IMR-90 (cell line): ENCODE measurements at regions not wholly inside any gene's neighbourhood (a gene's known extent, or its start where the extent isn't known, plus 50 kb on each side); places are given as distances from the start of the nearest gene placed in this dataset.

Experiments
- ATAC-seq: fragments of 200-7000 bp; cut with Tn5 transposase; 2 replicates; pipeline ENCODE4 v1.9.1; 2020; ENCODE audit warnings: low read depth, mild to moderate bottlenecking, moderate library complexity
- BruUV-seq: library from RNA; stranded (reverse); fragments of 400-500 nt; replicated peaks from 2 replicates; lab custom pipeline; 2021; lab: Mats Ljungman, UMichigan
- CTCF ChIA-PET: fragments of 300-600 bp; formaldehyde crosslinking; extraction: SDS; loops from one replicate; lab custom pipeline; 2021; ENCODE audit warnings: antibody characterized with exemption; lab: Yijun Ruan, JAX
- POLR2A ChIA-PET: fragments of 300-600 bp; sonication (Branson Sonifier 250); formaldehyde crosslinking; loops from one replicate; lab custom pipeline; 2022; ENCODE audit warnings: antibody characterized with exemption; ENCODE audit not compliant: unreplicated experiment; lab: Charles Lee
- DNase-seq: peaks from one replicate; pipeline ENCODE4 v3.0.0; 2013
- H2AFZ ChIP-seq: replicated peaks from 2 replicates; pipeline ENCODE3; 2013; ENCODE audit warnings: low read length, mild to moderate bottlenecking; ENCODE audit not compliant: poor library complexity
- H2AK5ac ChIP-seq: 2 replicates; pipeline ENCODE4 v1.6.1; 2013; ENCODE audit warnings: low read depth, low read length, inconsistent platforms
- H2AK9ac ChIP-seq: replicated peaks from 2 replicates; pipeline ENCODE3; 2013; ENCODE audit warnings: mild to moderate bottlenecking, low read depth, low read length, moderate library complexity; ENCODE audit not compliant: poor library complexity
- H2BK120ac ChIP-seq: 2 replicates; pipeline ENCODE4 v1.6.1; 2013; ENCODE audit warnings: low read depth, low read length, inconsistent platforms
- H2BK15ac ChIP-seq: 3 replicates; pipeline ENCODE4 v1.6.1; 2013; ENCODE audit warnings: low read depth, low read length, inconsistent platforms
- H2BK20ac ChIP-seq: 2 replicates; pipeline ENCODE4 v1.6.1; 2013; ENCODE audit warnings: low read depth, mild to moderate bottlenecking, inconsistent platforms, low read length, moderate library complexity
- H2BK5ac ChIP-seq: 2 replicates; pipeline ENCODE4 v1.6.1; 2013; ENCODE audit warnings: mild to moderate bottlenecking, low read depth, low read length, inconsistent platforms; ENCODE audit not compliant: poor library complexity, severe bottlenecking
- H3K14ac ChIP-seq: replicated peaks from 2 replicates; pipeline ENCODE4 v1.6.1; 2013; ENCODE audit warnings: low read depth, low read length, inconsistent platforms
- H3K18ac ChIP-seq: 2 replicates; pipeline ENCODE4 v1.6.1; 2013; ENCODE audit warnings: low read depth, low read length, control low read depth
- H3K23ac ChIP-seq: 2 replicates; pipeline ENCODE4 v1.6.1; 2013; ENCODE audit warnings: low read depth, low read length, inconsistent platforms
- H3K27ac ChIP-seq: 2 replicates; pipeline ENCODE4 v1.5.1; 2013; ENCODE audit warnings: mild to moderate bottlenecking, control low read depth, low read length; ENCODE audit not compliant: insufficient read depth
- H3K27me3 ChIP-seq: 2 replicates; pipeline ENCODE4 v1.6.1; 2013; ENCODE audit warnings: low read length; ENCODE audit not compliant: control insufficient read depth, insufficient read depth
- H3K36me3 ChIP-seq: 2 replicates; pipeline ENCODE4 v1.6.1; 2013; ENCODE audit warnings: low read length, mixed read lengths; ENCODE audit not compliant: control insufficient read depth, insufficient read depth
- H3K4ac ChIP-seq: 2 replicates; pipeline ENCODE4 v1.6.1; 2013; ENCODE audit warnings: low read depth, low read length, inconsistent platforms
- H3K4me1 ChIP-seq: 2 replicates; pipeline ENCODE4 v1.6.1; 2013; ENCODE audit warnings: low read length, mixed read lengths; ENCODE audit not compliant: control insufficient read depth, insufficient read depth
- H3K4me2 ChIP-seq: 2 replicates; pipeline ENCODE4 v1.6.1; 2013; ENCODE audit warnings: low read depth, mild to moderate bottlenecking, control low read depth, low read length, moderate library complexity
- H3K4me3 ChIP-seq: 2 replicates; pipeline ENCODE4 v1.5.1; 2013; ENCODE audit warnings: low read depth, mild to moderate bottlenecking, control low read depth, low read length, moderate library complexity; ENCODE audit not compliant: insufficient read depth
- H3K56ac ChIP-seq: 2 replicates; pipeline ENCODE4 v1.6.1; 2013; ENCODE audit warnings: low read length, inconsistent platforms; ENCODE audit not compliant: insufficient read depth; ENCODE audit errors: extremely low read depth
- H3K79me1 ChIP-seq, 2 experiments: 2 replicates each; pipeline ENCODE4 v1.6.1; 2013; ENCODE audit warnings: low read length in 2 of 2, inconsistent platforms in 1 of 2, low read depth in 1 of 2
- H3K9ac ChIP-seq: 2 replicates; pipeline ENCODE4 v1.6.1; 2013; ENCODE audit warnings: low read depth, low read length, control low read depth
- H3K9me1 ChIP-seq: 2 replicates; pipeline ENCODE4 v1.6.1; 2013; ENCODE audit warnings: low read length, inconsistent platforms; ENCODE audit not compliant: insufficient read depth
- H3K9me3 ChIP-seq: 2 replicates; pipeline ENCODE4 v1.6.1; 2013; ENCODE audit warnings: low read length; ENCODE audit not compliant: control insufficient read depth, insufficient read depth
- H4K20me1 ChIP-seq: 2 replicates; pipeline ENCODE4 v1.6.1; 2013; ENCODE audit warnings: low read length, inconsistent platforms; ENCODE audit not compliant: insufficient read depth
- H4K5ac ChIP-seq: 2 replicates; pipeline ENCODE4 v1.6.1; 2013; ENCODE audit warnings: mild to moderate bottlenecking, low read depth, low read length, control low read depth
- H4K8ac ChIP-seq, 2 experiments: 2 replicates each; pipeline ENCODE4 v1.6.1; 2013; ENCODE audit warnings: low read depth in 2 of 2, low read length in 2 of 2, control low read depth in 1 of 2, inconsistent platforms in 1 of 2
- H4K91ac ChIP-seq: 2 replicates; pipeline ENCODE4 v1.6.1; 2013; ENCODE audit warnings: low read depth, low read length, inconsistent platforms; ENCODE audit not compliant: insufficient read depth
- BHLHE40 ChIP-seq: fragments of 150-350 bp; IDR thresholded peaks from 2 replicates; pipeline ENCODE4 v1.6.1; 2016; ENCODE audit warnings: mild to moderate bottlenecking, low read depth, low read length
- CEBPB ChIP-seq: IDR thresholded peaks from 2 replicates; pipeline ENCODE4 v1.6.1; 2012; ENCODE audit warnings: low read depth, low read length, improper control_type of control experiment
- CHD1 ChIP-seq: IDR thresholded peaks from 2 replicates; pipeline ENCODE4 v1.6.1; 2012; ENCODE audit warnings: low read depth, low read length, improper control_type of control experiment
- CTCF ChIP-seq: conservative IDR thresholded peaks from 2 replicates; pipeline ENCODE4 v1.5.1; 2012; ENCODE audit warnings: mild to moderate bottlenecking, low read depth, low read length, improper control_type of control experiment
- ELK1 ChIP-seq: fragments of 150-350 bp; IDR thresholded peaks from 2 replicates; pipeline ENCODE4 v1.6.1; 2016; ENCODE audit warnings: low read depth, mild to moderate bottlenecking, low read length, moderate library complexity, borderline replicate concordance
- FOS ChIP-seq: fragments of 150-350 bp; IDR thresholded peaks from 2 replicates; pipeline ENCODE4 v1.6.1; 2016; ENCODE audit warnings: low read depth, low read length
- MAFK ChIP-seq: IDR thresholded peaks from 2 replicates; pipeline ENCODE4 v1.6.1; 2012; ENCODE audit warnings: low read depth, low read length, improper control_type of control experiment
- MAZ ChIP-seq: IDR thresholded peaks from 2 replicates; pipeline ENCODE4 v1.6.1; 2012; ENCODE audit warnings: low read depth, mild to moderate bottlenecking, low read length, improper control_type of control experiment, moderate library complexity, borderline replicate concordance
- MXI1 ChIP-seq: IDR thresholded peaks from 2 replicates; pipeline ENCODE4 v1.6.1; 2012; ENCODE audit warnings: low read depth, mild to moderate bottlenecking, low read length, moderate library complexity, borderline replicate concordance
- NFE2L2 ChIP-seq: fragments of 150-350 bp; IDR thresholded peaks from 2 replicates; pipeline ENCODE4 v1.6.1; 2016; ENCODE audit warnings: low read depth, mild to moderate bottlenecking, low read length
- POLR2A ChIP-seq: IDR thresholded peaks from 2 replicates; pipeline ENCODE4 v1.6.1; 2012; ENCODE audit warnings: mild to moderate bottlenecking, low read depth, low read length
- RCOR1 ChIP-seq: IDR thresholded peaks from 2 replicates; pipeline ENCODE4 v1.6.1; 2012; ENCODE audit warnings: mild to moderate bottlenecking, low read length, improper control_type of control experiment; ENCODE audit not compliant: insufficient replicate concordance
- RFX5 ChIP-seq: IDR thresholded peaks from 2 replicates; pipeline ENCODE4 v1.8.0; 2012; ENCODE audit warnings: low read depth, mild to moderate bottlenecking, low read length, moderate library complexity
- SMC3 ChIP-seq: fragments of 150-350 bp; IDR thresholded peaks from 2 replicates; pipeline ENCODE4 v1.6.1; 2016; ENCODE audit warnings: low read depth, mild to moderate bottlenecking, antibody characterized with exemption, low read length, moderate library complexity
- WGBS, 2 experiments: methylation state at CpG; one replicate each; pipeline versions ENCODE4 v1.1.5 to v1.1.7; 2013; ENCODE audit warnings: missing lambda C conversion rate in 2 of 2; ENCODE audit not compliant: insufficient read length in 1 of 2; ENCODE audit errors: extremely low coverage in 2 of 2; 5-methylcytosine and 5-hydroxymethylcytosine counted together
- dilution Hi-C: fragments of 300-500 bp; cut with HindIII; formaldehyde crosslinking; loops from one replicate; pipeline ENCODE4 v1.14.3; 2018; ENCODE audit warnings: low sequenced_read_pairs; ENCODE audit not compliant: unreplicated experiment
- in situ Hi-C: fragments of 300-500 bp; cut with MboI; formaldehyde crosslinking; loops from 3 replicates; pipeline ENCODE4 v1.14.3; 2019; ENCODE audit warnings: low sequenced_read_pairs, inconsistent platforms, mixed read lengths
- intact Hi-C: fragments of 100-400 bp; cut with micrococcal nuclease; formaldehyde crosslinking; loops from 2 replicates; pipeline ENCODE4 v1.10.0; 2022
- TF ChIP-seq, protein P1 (sequence below): fragments of 150-350 bp; IDR thresholded peaks from 2 replicates; pipeline ENCODE4 v1.6.1; 2017; ENCODE audit warnings: mild to moderate bottlenecking, antibody characterized with exemption, low read length, low read depth

DNA sequence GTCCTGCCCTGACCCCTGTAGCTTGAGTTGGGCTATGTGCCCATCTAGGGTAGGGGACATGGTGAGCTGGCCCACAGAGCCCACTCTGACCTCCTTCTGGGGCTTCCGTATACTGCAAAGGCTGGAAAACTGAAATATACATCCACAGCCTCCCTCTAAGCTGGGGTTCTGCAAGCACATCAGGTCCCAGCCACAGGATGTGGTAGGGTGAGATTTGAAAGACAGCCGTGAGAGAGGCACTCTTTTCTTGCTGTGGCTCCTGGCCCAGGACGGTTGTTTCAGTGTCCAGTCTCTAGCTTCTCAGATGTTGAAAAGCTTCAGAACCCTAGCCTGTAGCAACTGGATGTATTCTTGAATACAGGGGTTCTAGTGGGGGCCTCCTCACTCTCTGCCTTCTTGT, 60.1 kb upstream of the ADRB1 start:
- Histone ChIP-seq H3K36me3 (no peaks in the 10 kb centered on the region), H2BK5ac (no peak overlapping the region), H2AFZ (no peak overlapping the region), H4K20me1 (no peaks in the 10 kb centered on the region), H3K4me3 (no peak overlapping the region), H4K8ac (no peak overlapping the region), H2BK120ac (no peak overlapping the region), H2BK20ac (no peak overlapping the region), H3K27ac (no peak overlapping the region), H3K18ac (no peak overlapping the region), H3K27me3 (peaks cover 8% of the 10 kb centered on the region), H3K4me1 (no peaks in the 10 kb centered on the region), H2BK15ac (no peak overlapping the region), H2AK5ac (no peak overlapping the region), H3K4me2 (no peak overlapping the region), H3K23ac (no peak overlapping the region), H3K9me1 (no peaks in the 10 kb centered on the region), H3K56ac (no peak overlapping the region), H2AK9ac (no peak overlapping the region), H3K79me1 (no peaks in the 10 kb centered on the region), H3K9me3 (no peaks in the 10 kb centered on the region), H3K14ac (no peak overlapping the region), H4K91ac (no peak overlapping the region), H3K4ac (no peak overlapping the region), H4K5ac (no peak overlapping the region), H3K9ac (no peak overlapping the region)
- DNase-seq (no peak), ATAC-seq (no peak)
- in situ Hi-C loops = no loop called here
- WGBS, 2 experiments = no CpG with 5 or more reads among the region's 3 CpGs
- no TSS peak for BruUV-seq
- POLR2A ChIA-PET = no interaction called here
- intact Hi-C loops = no loop called here
- CTCF ChIA-PET = no interaction called here
- no peak for TF ChIP-seq MXI1
- no peak for TF ChIP-seq MAFK
- no peak for TF ChIP-seq SMC3
- TF ChIP-seq BHLHE40 = no peak
- TF ChIP-seq RCOR1 = no peak
- no peak for TF ChIP-seq ELK1
- no peak for TF ChIP-seq MAZ
- no peak for TF ChIP-seq CTCF
- TF ChIP-seq FOS = no peak
- TF ChIP-seq POLR2A = no peak
- no peak for TF ChIP-seq CEBPB
- TF ChIP-seq RFX5 = no peak
- no peak for TF ChIP-seq CHD1
- no peak for TF ChIP-seq NFE2L2
- TF ChIP-seq, protein P1, sequence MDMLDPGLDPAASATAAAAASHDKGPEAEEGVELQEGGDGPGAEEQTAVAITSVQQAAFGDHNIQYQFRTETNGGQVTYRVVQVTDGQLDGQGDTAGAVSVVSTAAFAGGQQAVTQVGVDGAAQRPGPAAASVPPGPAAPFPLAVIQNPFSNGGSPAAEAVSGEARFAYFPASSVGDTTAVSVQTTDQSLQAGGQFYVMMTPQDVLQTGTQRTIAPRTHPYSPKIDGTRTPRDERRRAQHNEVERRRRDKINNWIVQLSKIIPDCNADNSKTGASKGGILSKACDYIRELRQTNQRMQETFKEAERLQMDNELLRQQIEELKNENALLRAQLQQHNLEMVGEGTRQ = no peak
- dilution Hi-C loops = no loop called here
